ENCODE measurements at regions not wholly inside any gene's neighbourhood (a gene's known extent, or its start where the extent isn't known, plus 50 kb on each side); places are given as distances from the start of the nearest gene placed in this dataset.

DNA sequence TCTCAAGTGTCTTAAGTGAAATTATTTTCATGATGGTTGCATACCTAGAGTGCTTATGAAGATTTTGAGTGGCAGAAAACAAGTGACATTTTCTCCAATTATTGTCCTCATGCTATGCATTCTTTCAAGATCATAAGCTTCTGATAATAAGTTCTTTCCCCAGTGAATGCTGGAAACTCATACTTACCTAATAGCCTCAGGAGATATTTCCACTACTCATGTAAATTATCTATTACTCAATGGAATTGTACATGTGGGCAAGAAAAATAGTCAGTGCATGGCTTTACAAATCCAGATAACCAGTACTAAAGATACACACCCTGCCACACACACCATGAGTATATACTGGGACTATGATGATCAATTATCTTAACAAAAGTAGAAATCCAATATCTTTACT, 1219.4 kb upstream of the C9orf72 start (continued):
- TF ChIP-seq, protein P1, sequence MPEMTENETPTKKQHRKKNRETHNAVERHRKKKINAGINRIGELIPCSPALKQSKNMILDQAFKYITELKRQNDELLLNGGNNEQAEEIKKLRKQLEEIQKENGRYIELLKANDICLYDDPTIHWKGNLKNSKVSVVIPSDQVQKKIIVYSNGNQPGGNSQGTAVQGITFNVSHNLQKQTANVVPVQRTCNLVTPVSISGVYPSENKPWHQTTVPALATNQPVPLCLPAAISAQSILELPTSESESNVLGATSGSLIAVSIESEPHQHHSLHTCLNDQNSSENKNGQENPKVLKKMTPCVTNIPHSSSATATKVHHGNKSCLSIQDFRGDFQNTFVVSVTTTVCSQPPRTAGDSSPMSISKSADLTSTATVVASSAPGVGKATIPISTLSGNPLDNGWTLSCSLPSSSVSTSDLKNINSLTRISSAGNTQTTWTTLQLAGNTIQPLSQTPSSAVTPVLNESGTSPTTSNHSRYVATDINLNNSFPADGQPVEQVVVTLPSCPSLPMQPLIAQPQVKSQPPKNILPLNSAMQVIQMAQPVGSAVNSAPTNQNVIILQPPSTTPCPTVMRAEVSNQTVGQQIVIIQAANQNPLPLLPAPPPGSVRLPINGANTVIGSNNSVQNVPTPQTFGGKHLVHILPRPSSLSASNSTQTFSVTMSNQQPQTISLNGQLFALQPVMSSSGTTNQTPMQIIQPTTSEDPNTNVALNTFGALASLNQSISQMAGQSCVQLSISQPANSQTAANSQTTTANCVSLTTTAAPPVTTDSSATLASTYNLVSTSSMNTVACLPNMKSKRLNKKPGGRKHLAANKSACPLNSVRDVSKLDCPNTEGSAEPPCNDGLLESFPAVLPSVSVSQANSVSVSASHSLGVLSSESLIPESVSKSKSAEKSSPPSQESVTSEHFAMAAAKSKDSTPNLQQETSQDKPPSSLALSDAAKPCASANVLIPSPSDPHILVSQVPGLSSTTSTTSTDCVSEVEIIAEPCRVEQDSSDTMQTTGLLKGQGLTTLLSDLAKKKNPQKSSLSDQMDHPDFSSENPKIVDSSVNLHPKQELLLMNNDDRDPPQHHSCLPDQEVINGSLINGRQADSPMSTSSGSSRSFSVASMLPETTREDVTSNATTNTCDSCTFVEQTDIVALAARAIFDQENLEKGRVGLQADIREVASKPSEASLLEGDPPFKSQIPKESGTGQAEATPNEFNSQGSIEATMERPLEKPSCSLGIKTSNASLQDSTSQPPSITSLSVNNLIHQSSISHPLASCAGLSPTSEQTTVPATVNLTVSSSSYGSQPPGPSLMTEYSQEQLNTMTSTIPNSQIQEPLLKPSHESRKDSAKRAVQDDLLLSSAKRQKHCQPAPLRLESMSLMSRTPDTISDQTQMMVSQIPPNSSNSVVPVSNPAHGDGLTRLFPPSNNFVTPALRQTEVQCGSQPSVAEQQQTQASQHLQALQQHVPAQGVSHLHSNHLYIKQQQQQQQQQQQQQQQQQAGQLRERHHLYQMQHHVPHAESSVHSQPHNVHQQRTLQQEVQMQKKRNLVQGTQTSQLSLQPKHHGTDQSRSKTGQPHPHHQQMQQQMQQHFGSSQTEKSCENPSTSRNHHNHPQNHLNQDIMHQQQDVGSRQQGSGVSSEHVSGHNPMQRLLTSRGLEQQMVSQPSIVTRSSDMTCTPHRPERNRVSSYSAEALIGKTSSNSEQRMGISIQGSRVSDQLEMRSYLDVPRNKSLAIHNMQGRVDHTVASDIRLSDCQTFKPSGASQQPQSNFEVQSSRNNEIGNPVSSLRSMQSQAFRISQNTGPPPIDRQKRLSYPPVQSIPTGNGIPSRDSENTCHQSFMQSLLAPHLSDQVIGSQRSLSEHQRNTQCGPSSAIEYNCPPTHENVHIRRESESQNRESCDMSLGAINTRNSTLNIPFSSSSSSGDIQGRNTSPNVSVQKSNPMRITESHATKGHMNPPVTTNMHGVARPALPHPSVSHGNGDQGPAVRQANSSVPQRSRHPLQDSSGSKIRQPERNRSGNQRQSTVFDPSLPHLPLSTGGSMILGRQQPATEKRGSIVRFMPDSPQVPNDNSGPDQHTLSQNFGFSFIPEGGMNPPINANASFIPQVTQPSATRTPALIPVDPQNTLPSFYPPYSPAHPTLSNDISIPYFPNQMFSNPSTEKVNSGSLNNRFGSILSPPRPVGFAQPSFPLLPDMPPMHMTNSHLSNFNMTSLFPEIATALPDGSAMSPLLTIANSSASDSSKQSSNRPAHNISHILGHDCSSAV (CRISPR knock-in tag; IDR thresholded peaks at IDR 0.05; ENCODE audit: borderline replicate concordance), result no peak

DNA sequence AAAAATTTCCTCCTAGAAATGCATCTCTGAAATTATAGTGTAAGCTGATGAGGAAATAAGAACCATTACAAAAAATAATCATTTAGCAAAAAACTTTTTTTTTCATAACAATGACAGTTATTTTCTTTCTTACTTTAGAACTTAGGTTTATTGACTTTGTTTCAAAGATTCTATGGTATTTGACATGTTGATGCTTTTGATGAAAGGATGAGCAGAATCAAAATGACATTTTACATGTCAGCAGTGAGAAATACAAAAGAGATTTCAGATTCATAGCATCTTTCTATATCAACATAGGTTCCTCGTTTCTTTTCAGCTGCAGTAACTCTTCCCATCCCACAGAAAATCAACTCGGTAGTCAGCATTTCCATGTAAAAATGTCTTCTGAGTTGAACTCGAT, 1226.6 kb upstream of the C9orf72 start:
- H3K4me1 ChIP-seq (ENCODE audit: insufficient read depth, low read length), result no peaks in the 10 kb centered on the region
- no peak overlapping the region for H3K9ac ChIP-seq (ENCODE audit: insufficient read depth, low read depth, low read length)
- no peak overlapping the region for H2AFZ ChIP-seq (ENCODE audit: low read length)
- no peaks in the 10 kb centered on the region for H3K79me2 ChIP-seq (ENCODE audit: insufficient read depth, low read length)
- no peak for TF ChIP-seq TCF7 (IDR thresholded peaks at IDR 0.05; ENCODE audit: low read depth)
- no peak for TF ChIP-seq ZNF782 (CRISPR knock-in tag; IDR thresholded peaks at IDR 0.05; ENCODE audit: borderline replicate concordance)
- TF ChIP-seq ZNF709 (CRISPR knock-in tag; IDR thresholded peaks at IDR 0.05), result no peak
- TF ChIP-seq EHMT2 (IDR thresholded peaks at IDR 0.05; ENCODE audit: borderline replicate concordance, low read depth, low read length), result no peak
- TF ChIP-seq SRSF9 (IDR thresholded peaks at IDR 0.05; ENCODE audit: borderline replicate concordance, insufficient read depth, low read depth, low read length, poor library complexity, severe bottlenecking), result no peak
- TF ChIP-seq MATR3 (CRISPR knock-in tag; IDR thresholded peaks at IDR 0.05), result no peak
- no TSS peak for BruUV-seq (replicated peaks)
- H3K4me2 ChIP-seq (ENCODE audit: low read depth, low read length), result no peak overlapping the region
- WGBS (ENCODE audit: low lambda C conversion rate), result 0% methylated on average over 3 of the region's 3 CpGs
- DNase-seq (ENCODE audit: low spot score) (no peak), FAIRE-seq (no peak), ATAC-seq (no peak)
- ChIA-PET CTCF (ENCODE audit: low intra/inter-chr PET ratio, low total read pairs) (no interaction called here), POLR2A (no interaction called here)
- H3K4me3 ChIP-seq (replicated peaks in 1 of 3; ENCODE audit: insufficient read depth in 1 of 3, low read depth in 2 of 3, low read length in 3 of 3), result no peak overlapping the region
- intact Hi-C loops (cut with micrococcal nuclease; ENCODE audit: unreplicated experiment) (no loop called here), in situ Hi-C loops (cut with HindIII; ENCODE audit: extremely low pct_ligation_motif_present, low pct_unique_long_range_greater_than_20kb) (no loop called here)
- no peaks in the 10 kb centered on the region for H4K20me1 ChIP-seq (ENCODE audit: insufficient read depth, low read length)
- no peaks in the 10 kb centered on the region for H3K27me3 ChIP-seq (ENCODE audit: control insufficient read depth in 1 of 2, insufficient read depth in 2 of 2, low read length in 2 of 2)
- no peak overlapping the region for H3K27ac ChIP-seq (ENCODE audit: extremely low read length, insufficient read depth, low read length)
- no peaks in the 10 kb centered on the region for H3K9me3 ChIP-seq (ENCODE audit: low read length)
- H3K36me3 ChIP-seq (replicated peaks in 1 of 2; ENCODE audit: control insufficient read depth in 1 of 2, insufficient read depth in 2 of 2, low read length in 2 of 2), result no peaks in the 10 kb centered on the region
